Sciatic nerve (tissue), 1 donor: ENCODE measurements at regions not wholly inside any gene's neighbourhood (a gene's known extent, or its start where the extent isn't known, plus 50 kb on each side); places are given as distances from the start of the nearest gene placed in this dataset. TPM values are rescaled to one million over a fixed set of nuclear protein-coding genes. Genes with fewer than 3 reads are reported as not detected.

Experiments
- microRNA-seq: library from miRNA; unstranded; fragments of <30 nt; microRNA quantifications from one replicate; pipeline ENCODE4 v1.2.0, GENCODE V29; 2020
- donor health status: DM: no; HTN: no; CAD: no.

Small RNA genes lying in the stretch of these regions (microRNA-seq; reads per million reads assigned to microRNA genes)
- not detected for gene MIR1302-1
